Neural cell (in vitro differentiated cells): ENCODE measurements at regions not wholly inside any gene's neighbourhood (a gene's known extent, or its start where the extent isn't known, plus 50 kb on each side); places are given as distances from the start of the nearest gene placed in this dataset.

Experiments used
- H2AFZ ChIP-seq: fragments of 200-600, 300-800 bp; sonication (generic), shearing (Covaris generic); 2 replicates; pipeline ENCODE4 v1.6.0; 2014; ENCODE audit warnings: low read depth, mild to moderate bottlenecking, antibody characterized with exemption, low read length, moderate library complexity
- H3F3A ChIP-seq: fragments of 200-600 bp; shearing (Covaris generic); 2 replicates; pipeline ENCODE4 v1.6.1; 2016; ENCODE audit warnings: mild to moderate bottlenecking, moderate library complexity, mixed read lengths, antibody characterized with exemption, low read length; ENCODE audit not compliant: insufficient read depth, poor library complexity, severe bottlenecking
- H3K27ac ChIP-seq: fragments of 200-600, 300-800 bp; sonication (generic), shearing (Covaris generic); 2 replicates; pipeline ENCODE4 v1.5.1; 2014; ENCODE audit warnings: mild to moderate bottlenecking, low read length, moderate library complexity
- H3K27me3 ChIP-seq: fragments of 300-800, 200-600 bp; sonication (generic), shearing (Covaris generic); 2 replicates; pipeline ENCODE4 v1.6.0; 2014; ENCODE audit warnings: mild to moderate bottlenecking, low read depth, low read length, moderate library complexity; ENCODE audit not compliant: insufficient read depth
- H3K36me3 ChIP-seq: fragments of 300-800, 200-600 bp; sonication (generic), shearing (Covaris generic); 2 replicates; pipeline ENCODE4 v1.5.1; 2014; ENCODE audit warnings: mild to moderate bottlenecking, antibody characterized with exemption, low read length, moderate library complexity; ENCODE audit not compliant: insufficient read depth
- H3K4me2 ChIP-seq: fragments of 300-800, 200-600 bp; sonication (generic), shearing (Covaris generic); 2 replicates; pipeline ENCODE4 v1.6.0; 2014; ENCODE audit warnings: mild to moderate bottlenecking, low read length
- H3K4me3 ChIP-seq: fragments of 300-800, 200-600 bp; sonication (generic), shearing (Covaris generic); 2 replicates; pipeline ENCODE4 v1.5.1; 2014; ENCODE audit warnings: mild to moderate bottlenecking, low read length, moderate library complexity
- H3K79me2 ChIP-seq: fragments of 200-600 bp; shearing (Covaris generic); replicated peaks from 2 replicates; pipeline ENCODE4 v1.6.0; 2014; ENCODE audit warnings: mild to moderate bottlenecking, low read length, moderate library complexity; ENCODE audit not compliant: insufficient read depth
- H3K9ac ChIP-seq: fragments of 300-800, 200-600 bp; sonication (generic), shearing (Covaris generic); 2 replicates; pipeline ENCODE4 v1.6.1; 2016; ENCODE audit warnings: mild to moderate bottlenecking, low read length, mixed read lengths
- H3K9me2 ChIP-seq: fragments of 200-600 bp; shearing (Covaris generic); 2 replicates; pipeline ENCODE4 v1.6.1; 2016; ENCODE audit warnings: mild to moderate bottlenecking, low read length, mixed read lengths; ENCODE audit not compliant: insufficient read depth
- H3K9me3 ChIP-seq: fragments of 200-600, 300-800 bp; sonication (generic), shearing (Covaris generic); 2 replicates; pipeline ENCODE4 v1.6.1; 2016; ENCODE audit warnings: mild to moderate bottlenecking, mixed run types, low read length, moderate library complexity, mixed read lengths
- H4K20me1 ChIP-seq: fragments of 200-600 bp; shearing (Covaris generic); 2 replicates; pipeline ENCODE4 v1.6.1; 2016; ENCODE audit warnings: mild to moderate bottlenecking, mixed run types; ENCODE audit not compliant: insufficient read depth
- EP300 ChIP-seq: fragments of 450-650 bp; conservative IDR thresholded peaks from 2 replicates; pipeline ENCODE4 v1.6.1; 2014; ENCODE audit warnings: antibody characterized with exemption, mild to moderate bottlenecking, moderate library complexity; ENCODE audit not compliant: poor library complexity, severe bottlenecking
- EZH2 ChIP-seq: fragments of 200-600, 300-800 bp; shearing (Covaris generic), sonication (generic); IDR thresholded peaks from 2 replicates; pipeline ENCODE4 v1.6.1; 2014; ENCODE audit warnings: antibody characterized with exemption, low read length, borderline replicate concordance, mild to moderate bottlenecking; ENCODE audit not compliant: insufficient read depth, poor library complexity, severe bottlenecking
- MXI1 ChIP-seq: fragments of 450-650 bp; conservative IDR thresholded peaks from 2 replicates; pipeline ENCODE4 v1.6.1; 2014; ENCODE audit warnings: antibody characterized with exemption, mild to moderate bottlenecking; ENCODE audit not compliant: poor library complexity, severe bottlenecking
- POLR2AphosphoS5 ChIP-seq: IDR thresholded peaks from 2 replicates; pipeline ENCODE4 v1.6.1; 2012
- RAD21 ChIP-seq: fragments of 450-650 bp; conservative IDR thresholded peaks from 2 replicates; pipeline ENCODE4 v1.6.1; 2014; ENCODE audit warnings: antibody characterized with exemption, mild to moderate bottlenecking, moderate library complexity
- SMC3 ChIP-seq: fragments of 450-650 bp; conservative IDR thresholded peaks from 2 replicates; pipeline ENCODE4 v1.6.1; 2014; ENCODE audit warnings: antibody characterized with exemption, mild to moderate bottlenecking, moderate library complexity; ENCODE audit not compliant: poor library complexity
- TAF1 ChIP-seq: IDR thresholded peaks from 2 replicates; pipeline ENCODE4 v1.6.1; 2012; ENCODE audit warnings: low read depth
- TF ChIP-seq, protein P1 (sequence below): IDR thresholded peaks from 2 replicates; pipeline ENCODE4 v1.6.1; 2012; ENCODE audit warnings: borderline replicate concordance
- TF ChIP-seq, protein P2 (sequence below): fragments of 450-650 bp; IDR thresholded peaks from 2 replicates; pipeline ENCODE4 v1.5.1; 2014; ENCODE audit warnings: antibody characterized with exemption, mild to moderate bottlenecking, moderate library complexity; ENCODE audit not compliant: poor library complexity, severe bottlenecking

DNA sequence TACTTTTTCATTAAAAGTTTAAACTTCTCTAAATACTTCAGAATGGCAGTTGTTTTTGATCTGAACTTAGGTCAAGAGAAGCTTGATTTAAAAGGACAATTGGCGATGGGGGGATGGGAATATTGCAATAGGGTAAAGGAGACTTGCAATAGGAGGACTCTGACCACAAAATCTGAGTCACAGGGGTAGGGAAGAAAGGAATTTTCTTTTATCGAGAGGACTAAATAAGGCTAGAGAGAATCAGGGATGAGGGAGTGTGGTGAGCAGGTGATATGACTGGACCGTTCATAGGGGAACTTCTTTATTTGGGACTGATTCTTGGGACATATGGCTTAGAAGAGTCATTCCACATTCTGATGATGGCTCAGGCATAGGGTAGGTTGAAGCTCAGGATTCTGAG, 1260.2 kb downstream of the ADGRL3 start:
- H3K4me2 ChIP-seq: no peak overlapping the region
- no peak overlapping the region for H3K27ac ChIP-seq
- no peaks in the 10 kb centered on the region for H3K79me2 ChIP-seq
- TF ChIP-seq POLR2AphosphoS5 (no peak), TAF1 (no peak), RAD21 (no peak), EP300 (no peak), MXI1 (no peak)
- TF ChIP-seq, protein P1, sequence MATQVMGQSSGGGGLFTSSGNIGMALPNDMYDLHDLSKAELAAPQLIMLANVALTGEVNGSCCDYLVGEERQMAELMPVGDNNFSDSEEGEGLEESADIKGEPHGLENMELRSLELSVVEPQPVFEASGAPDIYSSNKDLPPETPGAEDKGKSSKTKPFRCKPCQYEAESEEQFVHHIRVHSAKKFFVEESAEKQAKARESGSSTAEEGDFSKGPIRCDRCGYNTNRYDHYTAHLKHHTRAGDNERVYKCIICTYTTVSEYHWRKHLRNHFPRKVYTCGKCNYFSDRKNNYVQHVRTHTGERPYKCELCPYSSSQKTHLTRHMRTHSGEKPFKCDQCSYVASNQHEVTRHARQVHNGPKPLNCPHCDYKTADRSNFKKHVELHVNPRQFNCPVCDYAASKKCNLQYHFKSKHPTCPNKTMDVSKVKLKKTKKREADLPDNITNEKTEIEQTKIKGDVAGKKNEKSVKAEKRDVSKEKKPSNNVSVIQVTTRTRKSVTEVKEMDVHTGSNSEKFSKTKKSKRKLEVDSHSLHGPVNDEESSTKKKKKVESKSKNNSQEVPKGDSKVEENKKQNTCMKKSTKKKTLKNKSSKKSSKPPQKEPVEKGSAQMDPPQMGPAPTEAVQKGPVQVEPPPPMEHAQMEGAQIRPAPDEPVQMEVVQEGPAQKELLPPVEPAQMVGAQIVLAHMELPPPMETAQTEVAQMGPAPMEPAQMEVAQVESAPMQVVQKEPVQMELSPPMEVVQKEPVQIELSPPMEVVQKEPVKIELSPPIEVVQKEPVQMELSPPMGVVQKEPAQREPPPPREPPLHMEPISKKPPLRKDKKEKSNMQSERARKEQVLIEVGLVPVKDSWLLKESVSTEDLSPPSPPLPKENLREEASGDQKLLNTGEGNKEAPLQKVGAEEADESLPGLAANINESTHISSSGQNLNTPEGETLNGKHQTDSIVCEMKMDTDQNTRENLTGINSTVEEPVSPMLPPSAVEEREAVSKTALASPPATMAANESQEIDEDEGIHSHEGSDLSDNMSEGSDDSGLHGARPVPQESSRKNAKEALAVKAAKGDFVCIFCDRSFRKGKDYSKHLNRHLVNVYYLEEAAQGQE: no peak
- TF ChIP-seq, protein P2, sequence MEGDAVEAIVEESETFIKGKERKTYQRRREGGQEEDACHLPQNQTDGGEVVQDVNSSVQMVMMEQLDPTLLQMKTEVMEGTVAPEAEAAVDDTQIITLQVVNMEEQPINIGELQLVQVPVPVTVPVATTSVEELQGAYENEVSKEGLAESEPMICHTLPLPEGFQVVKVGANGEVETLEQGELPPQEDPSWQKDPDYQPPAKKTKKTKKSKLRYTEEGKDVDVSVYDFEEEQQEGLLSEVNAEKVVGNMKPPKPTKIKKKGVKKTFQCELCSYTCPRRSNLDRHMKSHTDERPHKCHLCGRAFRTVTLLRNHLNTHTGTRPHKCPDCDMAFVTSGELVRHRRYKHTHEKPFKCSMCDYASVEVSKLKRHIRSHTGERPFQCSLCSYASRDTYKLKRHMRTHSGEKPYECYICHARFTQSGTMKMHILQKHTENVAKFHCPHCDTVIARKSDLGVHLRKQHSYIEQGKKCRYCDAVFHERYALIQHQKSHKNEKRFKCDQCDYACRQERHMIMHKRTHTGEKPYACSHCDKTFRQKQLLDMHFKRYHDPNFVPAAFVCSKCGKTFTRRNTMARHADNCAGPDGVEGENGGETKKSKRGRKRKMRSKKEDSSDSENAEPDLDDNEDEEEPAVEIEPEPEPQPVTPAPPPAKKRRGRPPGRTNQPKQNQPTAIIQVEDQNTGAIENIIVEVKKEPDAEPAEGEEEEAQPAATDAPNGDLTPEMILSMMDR: no peak
- H3K4me3 ChIP-seq: no peak overlapping the region
- H3K9me2 ChIP-seq: no peaks in the 10 kb centered on the region
- H4K20me1 ChIP-seq: no peaks in the 10 kb centered on the region
- H3F3A ChIP-seq: no peaks in the 10 kb centered on the region
- no peaks in the 10 kb centered on the region for H3K36me3 ChIP-seq
- no peak overlapping the region for H3K9ac ChIP-seq
- H2AFZ ChIP-seq: no peak overlapping the region
- H3K27me3 ChIP-seq: no peaks in the 10 kb centered on the region
- H3K9me3 ChIP-seq: no peaks in the 10 kb centered on the region

DNA sequence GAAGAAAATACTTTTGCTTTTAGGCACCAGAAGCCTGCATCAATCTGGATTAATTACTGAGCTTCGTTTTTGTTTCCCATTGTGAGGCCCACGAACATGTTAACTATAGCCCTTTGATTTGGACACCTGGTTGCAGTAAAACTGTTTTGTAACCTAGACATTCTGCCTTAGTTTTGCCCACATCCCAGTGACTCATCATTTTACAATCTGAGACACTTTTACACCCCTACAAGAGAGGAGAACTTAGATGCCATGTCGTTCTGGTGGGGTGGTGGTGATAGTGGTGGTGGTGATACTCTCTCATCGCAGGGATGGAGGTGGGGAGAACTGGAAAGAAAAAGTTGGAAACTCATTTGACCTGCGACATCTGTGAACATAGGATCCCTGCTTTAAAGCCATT, 1257.2 kb downstream of the ADGRL3 start:
- Histone ChIP-seq H3K27me3 (no peaks in the 10 kb centered on the region), H3K9me2 (no peaks in the 10 kb centered on the region), H3K79me2 (no peaks in the 10 kb centered on the region), H3K4me3 (no peak overlapping the region), H3K9ac (no peak overlapping the region), H3K27ac (no peak overlapping the region), H3K36me3 (no peaks in the 10 kb centered on the region), H2AFZ (no peak overlapping the region), H3K4me2 (no peak overlapping the region), H3F3A (no peaks in the 10 kb centered on the region), H4K20me1 (no peaks in the 10 kb centered on the region), H3K9me3 (no peaks in the 10 kb centered on the region)
- TF ChIP-seq SMC3 (no peak), TAF1 (no peak), MXI1 (no peak), EP300 (no peak), RAD21 (no peak), EZH2 (no peak), POLR2AphosphoS5 (no peak)
- TF ChIP-seq, protein P1: no peak
- TF ChIP-seq, protein P2: no peak
